ENCODE measurements at regions not wholly inside any gene's neighbourhood (a gene's known extent, or its start where the extent isn't known, plus 50 kb on each side); places are given as distances from the start of the nearest gene placed in this dataset.

DNA sequence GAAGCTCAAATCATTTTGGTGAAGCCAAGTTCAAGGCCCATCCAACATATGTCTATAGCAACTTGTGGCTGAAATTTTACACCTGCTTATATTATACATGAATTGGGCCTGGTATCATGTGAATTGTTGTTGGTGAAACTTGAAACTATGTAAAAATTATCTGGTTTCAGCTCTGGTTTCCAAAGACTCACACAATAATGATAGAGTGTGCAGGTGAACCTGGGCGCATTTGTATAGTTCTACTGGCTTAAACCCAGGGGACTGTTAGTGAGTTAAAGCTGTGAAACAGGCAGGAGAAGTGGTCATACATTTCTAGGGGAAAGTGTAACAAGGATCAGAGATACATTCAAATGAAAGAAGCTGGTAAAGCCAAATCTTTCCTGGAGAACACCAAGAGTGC lies 627.3 kb downstream of the METTL15 start:
- no peak for DNase-seq
- H3K27me3 ChIP-seq = peaks cover 2% of the 10 kb centered on the region; the same call in 1 of the 2 replicates
- H3K36me3 ChIP-seq = no peaks in the 10 kb centered on the region
- no peaks in the 10 kb centered on the region for H3K4me1 ChIP-seq
- no peak overlapping the region for H3K27ac ChIP-seq
- H3K4me3 ChIP-seq = no peak overlapping the region
- H3K9me3 ChIP-seq (replicated peaks) = no peaks in the 10 kb centered on the region

DNA sequence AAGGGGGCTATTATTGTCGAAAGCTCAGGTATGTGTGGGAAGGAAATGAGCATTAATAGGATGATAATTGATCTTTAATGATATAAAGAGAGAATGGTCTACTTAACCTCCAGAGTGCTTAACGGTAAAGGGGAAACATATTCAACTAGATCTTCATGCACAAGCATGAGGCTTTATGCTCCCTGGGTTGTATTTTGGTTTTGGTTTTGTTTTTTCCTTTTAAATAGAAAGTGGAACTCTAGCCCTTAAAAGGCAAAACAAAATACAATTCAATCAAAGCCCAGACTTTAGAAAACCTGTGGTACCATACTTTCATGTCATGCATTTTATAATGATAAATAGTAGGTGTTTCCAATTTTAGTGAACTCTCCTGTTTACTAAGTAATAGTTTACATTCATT lies 622.7 kb downstream of the METTL15 start:
- H3K4me3 ChIP-seq = no peak overlapping the region
- 0 out of 2 replicates have a peak, but pooled peaks cover 2% of the 10 kb centered on the region for H3K27me3 ChIP-seq
- no peak overlapping the region for H3K27ac ChIP-seq
- no peaks in the 10 kb centered on the region for H3K4me1 ChIP-seq
- H3K9me3 ChIP-seq (replicated peaks) = no peaks in the 10 kb centered on the region
- H3K36me3 ChIP-seq = no peaks in the 10 kb centered on the region
- no peak for DNase-seq

DNA sequence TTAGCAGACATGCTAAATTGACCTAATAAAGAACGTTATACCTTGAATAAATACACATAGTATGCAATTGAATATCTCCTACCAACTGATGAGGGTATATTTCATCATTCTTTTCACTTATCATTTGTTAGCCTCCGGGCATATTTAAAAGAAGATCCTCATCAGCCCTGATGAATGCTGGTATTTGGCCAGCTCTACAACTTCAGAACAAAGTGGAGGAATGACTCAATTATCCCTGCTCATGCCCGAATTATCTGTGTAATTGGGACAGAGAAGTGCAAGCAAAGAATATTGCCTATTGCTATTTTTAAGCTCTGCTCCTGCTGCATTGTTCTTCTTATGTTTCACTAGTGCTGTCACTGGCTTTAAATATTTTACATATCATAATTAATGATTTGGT lies 622.1 kb downstream of the METTL15 start:
- H3K36me3 ChIP-seq = no peaks in the 10 kb centered on the region
- H3K4me1 ChIP-seq = no peaks in the 10 kb centered on the region
- 0 out of 2 replicates have a peak, but pooled peaks cover 2% of the 10 kb centered on the region for H3K27me3 ChIP-seq
- no peaks in the 10 kb centered on the region for H3K9me3 ChIP-seq (replicated peaks)
- H3K27ac ChIP-seq = no peak overlapping the region
- no peak overlapping the region for H3K4me3 ChIP-seq
- no peak for DNase-seq

DNA sequence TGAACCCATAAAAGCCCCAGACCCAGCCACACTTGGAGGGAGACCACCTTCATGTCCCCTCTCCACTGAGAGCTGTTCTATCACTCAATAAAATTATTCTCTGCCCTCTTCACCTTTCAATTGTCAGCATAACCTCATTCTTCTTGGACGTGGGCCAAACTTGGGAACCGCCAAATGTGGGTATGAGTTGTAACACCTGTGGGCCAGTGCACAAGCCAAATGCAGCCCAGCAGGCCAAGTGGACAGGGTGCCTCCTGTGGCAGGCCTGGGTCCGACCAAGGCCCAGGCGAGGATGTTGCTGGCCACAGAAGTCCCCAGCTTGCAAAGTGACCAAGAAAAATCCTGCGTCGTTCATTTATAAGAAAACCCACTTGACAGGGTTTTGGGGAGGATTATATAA lies 621.2 kb downstream of the METTL15 start:
- H3K9me3 ChIP-seq (replicated peaks) = no peaks in the 10 kb centered on the region
- no peak overlapping the region for H3K4me3 ChIP-seq
- H3K4me1 ChIP-seq = no peaks in the 10 kb centered on the region
- no peak overlapping the region for H3K27ac ChIP-seq
- no peak for DNase-seq
- H3K36me3 ChIP-seq = no peaks in the 10 kb centered on the region
- H3K27me3 ChIP-seq = 0 out of 2 replicates have a peak, but pooled peaks cover 2% of the 10 kb centered on the region

DNA sequence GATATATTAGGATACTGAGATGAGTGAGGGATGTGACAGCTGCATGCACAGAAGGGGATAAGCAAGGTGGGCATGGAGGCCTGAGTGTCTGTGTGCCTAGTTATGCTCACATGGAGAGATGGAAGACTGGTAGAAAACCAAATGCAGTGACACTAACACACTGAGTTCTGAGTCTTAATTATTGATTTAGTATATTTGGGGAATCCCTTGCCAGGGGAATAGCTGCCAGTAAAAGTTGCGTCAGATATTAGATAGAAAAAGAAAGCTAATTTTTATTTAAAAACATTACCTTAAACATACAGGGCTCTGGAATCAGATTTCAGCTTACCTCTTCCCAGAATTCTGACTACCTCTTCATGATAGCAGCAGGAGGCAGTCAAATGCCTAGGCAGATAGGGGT lies 620.5 kb downstream of the METTL15 start:
- no peak overlapping the region for H3K27ac ChIP-seq
- no peaks in the 10 kb centered on the region for H3K4me1 ChIP-seq
- no peaks in the 10 kb centered on the region for H3K9me3 ChIP-seq (replicated peaks)
- no peak for DNase-seq
- 0 out of 2 replicates have a peak, but pooled peaks cover 2% of the 10 kb centered on the region for H3K27me3 ChIP-seq
- H3K4me3 ChIP-seq = no peak overlapping the region
- no peaks in the 10 kb centered on the region for H3K36me3 ChIP-seq

DNA sequence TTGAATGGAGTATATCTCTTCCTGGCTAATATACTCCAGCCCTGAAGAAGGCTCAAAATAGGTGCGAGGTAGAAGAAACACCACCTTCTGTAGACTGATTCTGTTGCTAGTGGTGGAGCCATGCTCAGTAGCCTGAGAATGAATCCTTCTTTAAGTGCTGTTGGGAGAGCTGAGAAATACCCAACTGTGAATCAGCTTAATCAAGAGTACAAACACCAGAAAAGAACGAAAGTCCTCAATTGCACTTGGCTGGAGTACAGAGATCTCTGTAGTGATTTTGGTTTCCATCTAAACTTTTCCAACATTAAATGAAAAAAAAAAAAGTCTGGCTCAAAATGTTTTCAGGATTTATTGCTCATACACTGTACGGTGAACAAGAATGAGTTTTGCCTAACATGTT lies 619.1 kb downstream of the METTL15 start:
- no peak for DNase-seq
- Histone ChIP-seq H3K4me3 (no peak overlapping the region), H3K4me1 (no peaks in the 10 kb centered on the region), H3K36me3 (no peaks in the 10 kb centered on the region), H3K27ac (no peak overlapping the region), H3K9me3 (replicated peaks) (no peaks in the 10 kb centered on the region), H3K27me3 (0 out of 2 replicates have a peak, but pooled peaks cover 2% of the 10 kb centered on the region)

DNA sequence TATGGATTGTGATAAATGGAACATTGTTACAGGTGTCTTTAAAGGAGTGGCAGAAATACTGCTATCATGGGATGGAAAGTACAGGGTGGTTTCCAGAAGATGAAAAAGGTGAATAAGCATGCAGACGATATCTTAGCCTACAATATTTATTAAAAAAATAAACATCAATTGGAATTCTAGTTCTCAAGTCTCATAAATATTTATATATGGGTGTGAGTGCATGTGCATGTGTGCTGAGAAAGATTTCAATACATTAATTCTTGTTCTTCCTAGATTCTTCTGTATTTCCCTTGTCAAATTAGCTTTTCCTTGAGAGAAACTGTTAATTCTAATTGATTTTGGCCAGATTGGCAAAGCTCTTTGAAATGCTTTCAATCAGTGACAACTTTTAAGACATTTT lies 618.2 kb downstream of the METTL15 start:
- no peaks in the 10 kb centered on the region for H3K27me3 ChIP-seq
- no peaks in the 10 kb centered on the region for H3K36me3 ChIP-seq
- H3K27ac ChIP-seq = no peak overlapping the region
- H3K4me3 ChIP-seq = no peak overlapping the region
- no peaks in the 10 kb centered on the region for H3K9me3 ChIP-seq (replicated peaks)
- no peak for DNase-seq
- no peaks in the 10 kb centered on the region for H3K4me1 ChIP-seq

DNA sequence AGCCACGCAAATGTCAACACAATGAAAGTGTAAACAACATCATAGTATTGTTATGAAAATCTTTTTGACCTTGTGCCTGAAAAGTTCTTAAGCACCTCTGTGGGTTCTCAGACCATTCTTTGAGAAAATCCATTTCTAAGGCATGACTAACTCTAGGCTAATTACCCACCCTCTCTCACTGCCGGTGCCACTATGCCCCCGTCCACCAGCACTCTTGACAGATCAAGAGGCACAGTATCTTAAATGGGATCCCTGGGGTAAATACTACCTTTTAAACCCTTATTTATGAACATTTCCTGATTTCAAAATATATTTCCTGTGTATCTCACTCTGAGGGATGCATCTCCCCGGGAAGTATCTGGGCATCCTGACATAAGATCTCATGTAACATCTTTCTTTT lies 607.5 kb downstream of the METTL15 start:
- no peak for DNase-seq
- no peak overlapping the region for H3K4me3 ChIP-seq
- H3K27ac ChIP-seq = no peak overlapping the region
- H3K9me3 ChIP-seq (replicated peaks) = no peaks in the 10 kb centered on the region
- H3K4me1 ChIP-seq = no peaks in the 10 kb centered on the region
- H3K27me3 ChIP-seq = no peaks in the 10 kb centered on the region
- no peaks in the 10 kb centered on the region for H3K36me3 ChIP-seq

DNA sequence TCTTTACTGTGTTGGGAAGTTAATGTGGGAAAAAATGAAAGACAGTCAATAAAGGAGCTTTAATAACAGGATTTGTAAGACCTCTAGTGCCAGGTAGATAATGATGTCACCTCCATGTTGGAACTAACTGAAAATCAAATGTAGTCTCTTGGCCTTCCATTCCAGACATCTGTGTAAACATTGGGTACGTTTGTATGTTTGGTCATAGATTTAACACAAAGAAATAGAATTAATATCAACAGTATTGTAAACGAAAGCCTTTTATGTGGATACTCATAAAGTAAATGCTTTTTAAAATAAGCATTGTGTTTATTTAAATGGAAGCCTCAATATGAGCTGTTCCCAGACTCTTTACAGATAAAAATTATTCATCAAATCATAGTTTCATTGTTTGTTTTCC lies 605.7 kb downstream of the METTL15 start:
- no peak overlapping the region for H3K4me3 ChIP-seq
- no peak for DNase-seq
- no peaks in the 10 kb centered on the region for H3K4me1 ChIP-seq
- H3K27ac ChIP-seq = no peak overlapping the region
- no peaks in the 10 kb centered on the region for H3K36me3 ChIP-seq
- H3K9me3 ChIP-seq (replicated peaks) = no peaks in the 10 kb centered on the region
- H3K27me3 ChIP-seq = no peaks in the 10 kb centered on the region

DNA sequence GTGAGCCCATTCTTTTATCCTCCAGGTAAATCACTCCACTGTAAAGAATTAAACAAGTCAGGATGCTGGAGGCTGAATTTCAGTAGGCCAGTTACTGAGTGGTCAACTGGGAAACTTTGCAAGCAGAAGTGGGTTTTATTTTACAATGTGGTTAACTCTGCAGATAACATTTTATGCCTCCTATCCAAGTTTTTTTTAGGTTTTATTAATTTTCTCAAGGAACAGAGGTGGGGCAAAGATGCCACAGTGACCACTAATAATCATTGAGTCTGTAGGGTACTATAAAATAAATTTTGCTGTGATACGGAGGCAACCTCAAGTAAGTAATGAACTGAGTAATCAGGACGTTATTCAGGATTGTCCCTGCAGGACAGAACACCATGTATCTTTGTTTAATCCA lies 599.9 kb downstream of the METTL15 start:
- peaks cover 5% of the 10 kb centered on the region; the same call in 1 of the 2 replicates for H3K27me3 ChIP-seq
- no peaks in the 10 kb centered on the region for H3K9me3 ChIP-seq (replicated peaks)
- no peak overlapping the region for H3K4me3 ChIP-seq
- no peaks in the 10 kb centered on the region for H3K36me3 ChIP-seq
- no peaks in the 10 kb centered on the region for H3K4me1 ChIP-seq
- no peak overlapping the region for H3K27ac ChIP-seq
- no peak for DNase-seq

DNA sequence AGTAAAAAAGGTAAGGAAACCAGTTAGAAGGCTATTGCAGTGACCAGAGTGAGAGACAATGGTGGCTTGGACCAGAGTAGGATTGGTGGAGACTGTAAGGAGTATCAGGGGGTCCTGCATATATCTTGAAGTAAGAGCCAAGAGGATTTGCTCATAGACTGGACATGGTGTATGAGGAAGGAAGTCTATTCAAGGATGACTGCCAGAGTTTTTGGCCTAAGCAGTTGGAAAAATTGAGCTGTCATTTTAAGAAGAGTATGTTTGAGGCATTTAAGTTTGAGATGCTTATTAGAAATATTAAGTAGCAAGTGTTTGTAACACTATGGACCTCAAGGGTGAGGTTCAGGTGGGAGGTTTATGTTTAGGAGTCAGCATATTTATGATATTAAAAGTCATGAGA lies 596.6 kb downstream of the METTL15 start:
- H3K4me1 ChIP-seq = no peaks in the 10 kb centered on the region; the same call in 1 of the 2 replicates
- H3K9me3 ChIP-seq (replicated peaks) = no peaks in the 10 kb centered on the region
- no peak overlapping the region for H3K27ac ChIP-seq
- H3K27me3 ChIP-seq = peaks cover 5% of the 10 kb centered on the region; the same call in 1 of the 2 replicates
- DNase-seq = no peak
- no peaks in the 10 kb centered on the region for H3K36me3 ChIP-seq
- H3K4me3 ChIP-seq = no peak overlapping the region

DNA sequence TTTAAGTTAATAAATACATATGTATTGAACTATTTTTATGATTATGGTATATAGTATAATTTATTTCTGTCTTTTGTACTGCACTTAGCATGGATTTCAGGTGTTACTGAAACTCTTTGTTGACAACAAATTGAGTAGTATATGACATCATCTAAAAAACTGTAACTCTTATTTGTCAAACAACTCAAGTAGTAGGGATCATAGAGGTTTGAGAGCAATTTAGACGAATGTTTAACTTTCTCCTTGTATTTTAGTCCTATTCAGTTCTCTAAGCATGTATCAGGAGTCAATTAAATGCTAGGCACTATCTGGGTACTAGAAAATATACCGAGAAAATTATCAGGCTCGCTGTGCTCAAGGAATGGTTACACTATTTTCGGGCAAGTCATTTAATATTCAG lies 595.2 kb downstream of the METTL15 start:
- Histone ChIP-seq H3K27ac (no peak overlapping the region), H3K9me3 (replicated peaks) (no peaks in the 10 kb centered on the region), H3K36me3 (no peaks in the 10 kb centered on the region), H3K4me3 (no peak overlapping the region), H3K4me1 (no peaks in the 10 kb centered on the region; the same call in 1 of the 2 replicates), H3K27me3 (peaks cover 5% of the 10 kb centered on the region; the same call in 1 of the 2 replicates)
- no peak for DNase-seq

DNA sequence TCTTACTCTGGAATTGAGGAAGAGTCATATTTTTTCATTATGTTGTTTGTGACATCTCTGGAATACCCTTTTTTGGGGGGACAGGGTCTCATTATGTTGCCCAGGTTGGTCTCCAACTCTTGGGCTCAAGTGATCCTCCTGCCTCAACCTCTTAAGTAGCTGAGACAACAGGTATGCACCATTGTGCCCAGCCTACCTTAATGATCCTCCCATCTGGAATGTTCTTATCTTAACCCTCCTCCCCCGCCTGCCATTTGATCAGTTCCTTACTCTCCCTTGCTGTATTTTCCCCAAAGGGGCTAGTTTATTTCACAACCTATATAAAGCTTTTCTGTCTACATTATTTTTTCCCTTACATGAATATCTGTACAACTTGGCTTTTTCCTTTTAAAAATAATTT lies 594.7 kb downstream of the METTL15 start:
- H3K27ac ChIP-seq = no peak overlapping the region

DNA sequence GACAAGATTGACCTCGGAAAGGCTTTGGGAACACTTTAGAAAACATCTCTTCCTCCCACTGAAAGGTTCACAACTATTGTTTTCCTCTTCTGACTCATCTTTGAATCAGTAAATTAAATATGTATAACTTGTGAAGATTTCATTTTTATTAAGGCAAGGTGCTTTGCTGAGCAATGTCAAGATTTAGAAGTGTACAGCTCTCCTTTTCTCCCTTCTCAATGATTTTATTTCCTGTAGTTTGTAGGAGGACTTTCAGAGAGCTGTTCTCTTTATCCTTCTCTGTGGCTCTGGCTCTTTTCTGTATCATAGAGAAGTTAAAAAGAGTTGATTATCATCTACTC lies 594.2 kb downstream of the METTL15 start:
- Histone ChIP-seq H3K9me3 (replicated peaks) (no peaks in the 10 kb centered on the region), H3K4me1 (no peaks in the 10 kb centered on the region; the same call in 1 of the 2 replicates)
- DNase-seq = no peak

More for the DNA sequence above, 594.7 kb downstream of the METTL15 start:
- no peak overlapping the region for H3K4me3 ChIP-seq
- no peaks in the 10 kb centered on the region; the same call in 1 of the 2 replicates for H3K4me1 ChIP-seq
- H3K9me3 ChIP-seq (replicated peaks) = no peaks in the 10 kb centered on the region
- H3K27me3 ChIP-seq = peaks cover 5% of the 10 kb centered on the region; the same call in 1 of the 2 replicates
- no peaks in the 10 kb centered on the region for H3K36me3 ChIP-seq
- no peak for DNase-seq

DNA sequence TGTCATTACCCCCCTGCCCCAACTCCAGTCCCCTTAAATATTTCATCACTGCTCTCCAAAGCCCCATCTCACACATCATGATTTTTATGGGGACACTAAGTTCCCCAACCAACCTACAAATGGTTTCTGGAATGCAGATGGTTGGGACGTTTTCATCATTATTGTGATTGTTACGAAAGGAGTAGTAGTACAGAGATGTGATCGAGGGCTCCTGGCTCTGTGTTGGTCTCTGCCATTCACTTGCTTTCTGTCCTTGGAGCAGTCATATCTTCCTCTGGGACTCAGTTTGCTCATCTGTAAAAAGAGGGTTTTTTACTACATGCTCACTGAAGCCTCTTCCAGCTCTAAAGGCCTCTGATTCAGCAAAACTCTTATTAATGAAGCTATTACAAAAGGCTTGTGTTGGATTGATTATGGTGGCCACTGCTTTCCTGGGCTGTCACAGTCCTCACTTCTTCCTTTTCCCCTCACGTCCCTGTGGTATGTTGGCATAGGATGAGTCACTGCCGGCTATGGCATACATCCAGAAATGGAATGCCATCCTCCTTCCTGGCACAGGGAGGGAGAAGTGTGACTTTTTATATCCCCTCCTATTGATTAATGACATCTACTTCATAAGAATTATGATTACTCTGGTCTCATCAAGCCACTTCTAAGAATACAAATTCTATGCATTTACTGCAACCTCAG lies 593.7 kb downstream of the METTL15 start:
- peaks cover 5% of the 10 kb centered on the region; the same call in 1 of the 2 replicates for H3K27me3 ChIP-seq
- no peaks in the 10 kb centered on the region for H3K36me3 ChIP-seq
- no peak overlapping the region for H3K27ac ChIP-seq
- no peak for DNase-seq
- no peak overlapping the region for H3K4me3 ChIP-seq
- H3K9me3 ChIP-seq (replicated peaks) = no peaks in the 10 kb centered on the region
- H3K4me1 ChIP-seq = no peaks in the 10 kb centered on the region; the same call in 1 of the 2 replicates

More for the DNA sequence above, 594.2 kb downstream of the METTL15 start:
- no peak overlapping the region for H3K4me3 ChIP-seq
- H3K27me3 ChIP-seq = peaks cover 5% of the 10 kb centered on the region; the same call in 1 of the 2 replicates
- no peaks in the 10 kb centered on the region for H3K36me3 ChIP-seq
- no peak overlapping the region for H3K27ac ChIP-seq

DNA sequence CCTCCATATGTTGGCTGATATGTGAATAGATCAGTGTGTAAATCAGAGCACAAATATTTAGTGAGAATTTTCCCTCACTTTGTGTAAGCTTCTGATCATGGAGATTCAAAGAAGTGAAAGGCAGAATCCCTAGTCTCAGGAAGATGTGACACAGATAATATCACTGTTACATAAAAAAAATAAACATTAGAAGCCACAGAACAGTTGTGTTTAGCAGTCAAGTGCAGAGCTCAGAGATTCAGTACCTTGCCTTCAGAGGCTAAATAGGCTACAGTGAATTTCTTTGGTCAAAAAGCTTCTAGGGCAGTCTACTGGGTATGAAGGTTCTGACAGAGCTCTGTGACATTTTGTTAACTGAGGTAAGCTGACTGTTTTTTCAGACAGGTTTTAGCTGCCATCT lies 591.5 kb downstream of the METTL15 start:
- Histone ChIP-seq H3K9me3 (replicated peaks) (no peaks in the 10 kb centered on the region), H3K4me3 (no peak overlapping the region), H3K4me1 (no peaks in the 10 kb centered on the region; the same call in 1 of the 2 replicates), H3K27me3 (no peaks in the 10 kb centered on the region), H3K27ac (no peak overlapping the region), H3K36me3 (no peaks in the 10 kb centered on the region)
- DNase-seq = peak in 1 of 2 experiments; percentile 37
